WTC11 (cell line): ENCODE measurements at regions not wholly inside any gene's neighbourhood (a gene's known extent, or its start where the extent isn't known, plus 50 kb on each side); places are given as distances from the start of the nearest gene placed in this dataset.

Experiments
- CTCF ChIP-seq: fragments of 200-600 bp; IDR thresholded peaks from 2 replicates; pipeline ENCODE4 v1.8.0; 2022; ENCODE audit warnings: antibody characterized with exemption
- E2F5 ChIP-seq: sonication (generic); formaldehyde crosslinking; IDR thresholded peaks from 2 replicates; pipeline ENCODE4 v1.8.1; 2022; ENCODE audit warnings: mild to moderate bottlenecking, moderate library complexity, missing genetic modification reagents

GRCh38 chr9:80794197-80794596 lies 895.1 kb downstream of the TLE1 start:
- TF ChIP-seq CTCF (no peak), E2F5 (CRISPR knock-in tag) (no peak)
